ENCODE measurements at regions not wholly inside any gene's neighbourhood (a gene's known extent, or its start where the extent isn't known, plus 50 kb on each side); places are given as distances from the start of the nearest gene placed in this dataset.

GRCh38 chr7:115379321-115379720 is 457.4 kb downstream of the MDFIC start:
- no peak overlapping the region for H3K14ac ChIP-seq (ENCODE audit: low read length)
- H4K8ac ChIP-seq (ENCODE audit: low read depth, low read length), result no peak overlapping the region
- no peak for DNase-seq
- H3K4me1 ChIP-seq (ENCODE audit: control insufficient read depth in 1 of 2, insufficient read depth in 2 of 2, low read length in 2 of 2), result no peaks in the 10 kb centered on the region
- no peak overlapping the region for H3K4ac ChIP-seq (ENCODE audit: low read depth, low read length)
- H3K4me3 ChIP-seq (ENCODE audit: low read depth, low read length), result no peak overlapping the region
- no peaks in the 10 kb centered on the region for H3K79me1 ChIP-seq (ENCODE audit: low read length)
- H3K9ac ChIP-seq (ENCODE audit: low read length), result no peak overlapping the region
- no peak overlapping the region for H4K91ac ChIP-seq (ENCODE audit: low read depth, low read length)
- no peak overlapping the region for H3K23ac ChIP-seq (ENCODE audit: low read length)
- no peak overlapping the region for H2BK12ac ChIP-seq (ENCODE audit: low read length)
- no CpG with 5 or more reads among the region's 1 CpG for WGBS (ENCODE audit: extremely low coverage, insufficient coverage, insufficient read length)
- no peaks in the 10 kb centered on the region for H3K9me3 ChIP-seq (ENCODE audit: insufficient read depth, low read depth, low read length)
- H3K79me2 ChIP-seq (ENCODE audit: control insufficient read depth, insufficient read depth, low read length, poor library complexity), result no peaks in the 10 kb centered on the region
- no peak overlapping the region for H3K27ac ChIP-seq (ENCODE audit: low read depth, low read length)
- no peak overlapping the region for H2AK5ac ChIP-seq (ENCODE audit: low read length)
- no peak overlapping the region for H4K12ac ChIP-seq (ENCODE audit: low read depth, low read length)
- H2BK5ac ChIP-seq (ENCODE audit: low read depth, low read length, poor library complexity), result no peak overlapping the region
- no peaks in the 10 kb centered on the region for H3K27me3 ChIP-seq (ENCODE audit: insufficient read depth, low read length)
- no peak overlapping the region for H3K4me2 ChIP-seq (ENCODE audit: low read length)
- no peak overlapping the region for H2BK120ac ChIP-seq (ENCODE audit: insufficient read depth, low read length, poor library complexity)
- H3K18ac ChIP-seq (ENCODE audit: low read length), result no peak overlapping the region
- H3K36me3 ChIP-seq (ENCODE audit: control insufficient read depth in 1 of 2, insufficient read depth in 2 of 2, low read length in 2 of 2), result no peaks in the 10 kb centered on the region
- no peak overlapping the region for H2AFZ ChIP-seq (ENCODE audit: insufficient read depth, low read length, poor library complexity)

DNA sequence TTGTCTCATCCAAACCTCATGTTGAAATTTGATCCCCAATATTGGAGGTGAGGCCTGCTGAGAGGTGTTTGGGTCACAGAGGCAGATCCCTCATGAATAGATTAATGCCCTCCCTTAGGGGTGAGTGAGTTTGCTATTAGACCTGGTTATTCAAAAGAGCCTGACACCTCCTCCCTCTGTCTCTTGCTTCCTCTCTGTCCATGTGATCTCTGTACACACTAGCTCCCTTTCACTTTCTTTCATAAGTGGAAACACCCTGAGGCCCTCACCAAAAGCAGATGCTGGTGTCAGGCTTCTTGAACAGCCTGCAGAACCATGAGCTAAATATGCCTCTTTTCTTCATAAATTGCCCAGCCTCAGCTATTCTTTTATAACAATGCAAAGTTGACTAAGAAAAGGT is 447.1 kb downstream of the MDFIC start:
- no peak overlapping the region for H3K4ac ChIP-seq (ENCODE audit: low read depth, low read length)
- H2BK5ac ChIP-seq (ENCODE audit: low read depth, low read length, poor library complexity), result no peak overlapping the region
- no peak overlapping the region for H3K14ac ChIP-seq (ENCODE audit: low read length)
- no peak overlapping the region for H2AFZ ChIP-seq (ENCODE audit: insufficient read depth, low read length, poor library complexity)
- H3K23ac ChIP-seq (ENCODE audit: low read length), result no peak overlapping the region
- no peak overlapping the region for H4K8ac ChIP-seq (ENCODE audit: low read depth, low read length)
- no peaks in the 10 kb centered on the region for H3K79me2 ChIP-seq (ENCODE audit: control insufficient read depth, insufficient read depth, low read length, poor library complexity)
- no peak overlapping the region for H4K91ac ChIP-seq (ENCODE audit: low read depth, low read length)
- no peak overlapping the region for H2AK5ac ChIP-seq (ENCODE audit: low read length)
- no peak overlapping the region for H3K27ac ChIP-seq (ENCODE audit: low read depth, low read length)
- no peak overlapping the region for H3K18ac ChIP-seq (ENCODE audit: low read length)
- no peak overlapping the region for H3K4me2 ChIP-seq (ENCODE audit: low read length)
- H3K27me3 ChIP-seq (ENCODE audit: insufficient read depth, low read length), result no peaks in the 10 kb centered on the region
- no peak overlapping the region for H2BK12ac ChIP-seq (ENCODE audit: low read length)
- H3K9me3 ChIP-seq (ENCODE audit: insufficient read depth, low read depth, low read length), result no peaks in the 10 kb centered on the region
- no peaks in the 10 kb centered on the region for H3K36me3 ChIP-seq (ENCODE audit: control insufficient read depth in 1 of 2, insufficient read depth in 2 of 2, low read length in 2 of 2)
- H2BK120ac ChIP-seq (ENCODE audit: insufficient read depth, low read length, poor library complexity), result no peak overlapping the region
- no peak overlapping the region for H3K4me3 ChIP-seq (ENCODE audit: low read depth, low read length)
- H3K4me1 ChIP-seq (ENCODE audit: control insufficient read depth in 1 of 2, insufficient read depth in 2 of 2, low read length in 2 of 2), result peaks cover 0 to 2% of the 10 kb centered on the region in 2 experiments
- no peak overlapping the region for H4K12ac ChIP-seq (ENCODE audit: low read depth, low read length)
- H3K79me1 ChIP-seq (ENCODE audit: low read length), result no peaks in the 10 kb centered on the region
- peak in 1 of 2 donors; percentile 49 for DNase-seq
- H3K9ac ChIP-seq (ENCODE audit: low read length), result no peak overlapping the region

GRCh38 chr7:115363916-115364315 is 442.0 kb downstream of the MDFIC start:
- H3K23ac ChIP-seq (ENCODE audit: low read length), result no peak overlapping the region
- H3K27me3 ChIP-seq (ENCODE audit: insufficient read depth, low read length), result no peaks in the 10 kb centered on the region
- H4K12ac ChIP-seq (ENCODE audit: low read depth, low read length), result no peak overlapping the region
- H3K14ac ChIP-seq (ENCODE audit: low read length), result no peak overlapping the region
- H4K91ac ChIP-seq (ENCODE audit: low read depth, low read length), result no peak overlapping the region
- H2AK5ac ChIP-seq (ENCODE audit: low read length), result no peak overlapping the region
- H3K79me1 ChIP-seq (ENCODE audit: low read length), result no peaks in the 10 kb centered on the region
- no peak for DNase-seq
- no peak overlapping the region for H3K4me2 ChIP-seq (ENCODE audit: low read length)
- no peak overlapping the region for H3K4me3 ChIP-seq (ENCODE audit: low read depth, low read length)
- H2BK5ac ChIP-seq (ENCODE audit: low read depth, low read length, poor library complexity), result no peak overlapping the region
- H2AFZ ChIP-seq (ENCODE audit: insufficient read depth, low read length, poor library complexity), result no peak overlapping the region
- H4K8ac ChIP-seq (ENCODE audit: low read depth, low read length), result no peak overlapping the region
- no peak overlapping the region for H3K27ac ChIP-seq (ENCODE audit: low read depth, low read length)
- no peak overlapping the region for H3K18ac ChIP-seq (ENCODE audit: low read length)
- no peaks in the 10 kb centered on the region for H3K79me2 ChIP-seq (ENCODE audit: control insufficient read depth, insufficient read depth, low read length, poor library complexity)
- H3K4ac ChIP-seq (ENCODE audit: low read depth, low read length), result no peak overlapping the region
- H3K36me3 ChIP-seq (ENCODE audit: control insufficient read depth in 1 of 2, insufficient read depth in 2 of 2, low read length in 2 of 2), result no peaks in the 10 kb centered on the region
- H3K9ac ChIP-seq (ENCODE audit: low read length), result no peak overlapping the region
- no peak overlapping the region for H2BK12ac ChIP-seq (ENCODE audit: low read length)
- WGBS (ENCODE audit: extremely low coverage, insufficient coverage, insufficient read length), result no CpG with 5 or more reads among the region's 2 CpGs
- H2BK120ac ChIP-seq (ENCODE audit: insufficient read depth, low read length, poor library complexity), result no peak overlapping the region
- H3K4me1 ChIP-seq (ENCODE audit: control insufficient read depth in 1 of 2, insufficient read depth in 2 of 2, low read length in 2 of 2), result peaks cover 0 to under 1% of the 10 kb centered on the region in 2 experiments
- H3K9me3 ChIP-seq (ENCODE audit: insufficient read depth, low read depth, low read length), result no peaks in the 10 kb centered on the region

DNA sequence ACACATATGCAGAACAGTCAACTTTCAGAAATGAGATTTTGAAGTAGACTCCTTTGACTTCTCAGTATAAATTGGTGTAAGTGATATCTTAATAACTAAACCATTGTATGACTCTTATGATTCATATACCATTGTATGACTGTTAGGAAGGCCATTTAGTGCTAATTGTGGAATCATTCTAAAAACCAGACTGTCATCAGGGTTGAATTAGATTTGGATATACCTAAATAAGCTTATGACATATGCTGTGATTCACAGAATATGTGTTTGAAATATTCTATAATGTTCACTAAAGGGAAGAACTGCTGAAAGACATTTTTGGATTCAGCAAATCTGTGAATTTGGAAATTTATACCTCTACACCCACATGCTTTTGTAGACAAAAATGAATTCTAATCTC is 438.1 kb downstream of the MDFIC start:
- Histone ChIP-seq H3K14ac (ENCODE audit: low read length) (no peak overlapping the region), H2AFZ (ENCODE audit: insufficient read depth, low read length, poor library complexity) (no peak overlapping the region), H3K9ac (ENCODE audit: low read length) (no peak overlapping the region), H4K91ac (ENCODE audit: low read depth, low read length) (no peak overlapping the region), H3K18ac (ENCODE audit: low read length) (no peak overlapping the region), H2BK12ac (ENCODE audit: low read length) (no peak overlapping the region), H3K4me2 (ENCODE audit: low read length) (no peak overlapping the region), H3K23ac (ENCODE audit: low read length) (no peak overlapping the region), H3K4ac (ENCODE audit: low read depth, low read length) (no peak overlapping the region), H3K79me2 (ENCODE audit: control insufficient read depth, insufficient read depth, low read length, poor library complexity) (no peaks in the 10 kb centered on the region), H3K27ac (ENCODE audit: low read depth, low read length) (no peak overlapping the region), H3K27me3 (ENCODE audit: insufficient read depth, low read length) (no peaks in the 10 kb centered on the region), H3K36me3 (ENCODE audit: control insufficient read depth in 1 of 2, insufficient read depth in 2 of 2, low read length in 2 of 2) (no peaks in the 10 kb centered on the region), H3K4me3 (ENCODE audit: low read depth, low read length) (no peak overlapping the region), H2AK5ac (ENCODE audit: low read length) (no peak overlapping the region), H2BK5ac (ENCODE audit: low read depth, low read length, poor library complexity) (no peak overlapping the region), H2BK120ac (ENCODE audit: insufficient read depth, low read length, poor library complexity) (no peak overlapping the region), H4K8ac (ENCODE audit: low read depth, low read length) (no peak overlapping the region), H3K9me3 (ENCODE audit: insufficient read depth, low read depth, low read length) (no peaks in the 10 kb centered on the region), H3K4me1 (ENCODE audit: control insufficient read depth in 1 of 2, insufficient read depth in 2 of 2, low read length in 2 of 2) (no peaks in the 10 kb centered on the region), H4K12ac (ENCODE audit: low read depth, low read length) (no peak overlapping the region), H3K79me1 (ENCODE audit: low read length) (no peaks in the 10 kb centered on the region)
- no peak for DNase-seq

DNA sequence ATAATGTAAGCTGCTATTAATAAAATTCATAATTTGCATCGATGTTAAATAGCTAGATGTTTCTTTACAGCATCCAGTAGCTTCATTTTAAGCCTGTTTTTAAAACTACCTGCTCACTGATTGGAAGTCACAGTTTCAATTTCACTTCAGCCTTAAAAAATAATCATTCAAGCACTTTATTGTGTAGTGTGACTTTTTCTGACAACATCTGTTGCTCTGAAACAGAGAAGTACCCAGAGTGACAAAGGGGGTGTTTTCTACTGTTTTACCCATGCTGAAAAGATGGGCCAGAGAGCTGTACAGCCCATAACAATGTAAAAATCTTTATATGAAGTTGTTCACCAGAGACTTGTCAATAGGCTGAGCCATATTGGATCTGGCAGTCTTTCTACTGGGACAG is 437.2 kb downstream of the MDFIC start:
- WGBS (ENCODE audit: extremely low coverage, insufficient coverage, insufficient read length), result no CpG with 5 or more reads among the region's 1 CpG

More for the DNA sequence above, 437.2 kb downstream of the MDFIC start:
- Histone ChIP-seq H3K4me2 (ENCODE audit: low read length) (no peak overlapping the region), H3K4ac (ENCODE audit: low read depth, low read length) (no peak overlapping the region), H3K27me3 (ENCODE audit: insufficient read depth, low read length) (no peaks in the 10 kb centered on the region), H3K18ac (ENCODE audit: low read length) (no peak overlapping the region), H3K79me2 (ENCODE audit: control insufficient read depth, insufficient read depth, low read length, poor library complexity) (no peaks in the 10 kb centered on the region), H4K12ac (ENCODE audit: low read depth, low read length) (no peak overlapping the region), H4K91ac (ENCODE audit: low read depth, low read length) (no peak overlapping the region), H2AFZ (ENCODE audit: insufficient read depth, low read length, poor library complexity) (no peak overlapping the region), H3K36me3 (ENCODE audit: control insufficient read depth in 1 of 2, insufficient read depth in 2 of 2, low read length in 2 of 2) (no peaks in the 10 kb centered on the region), H3K4me1 (ENCODE audit: control insufficient read depth in 1 of 2, insufficient read depth in 2 of 2, low read length in 2 of 2) (no peaks in the 10 kb centered on the region), H3K9ac (ENCODE audit: low read length) (no peak overlapping the region), H3K27ac (ENCODE audit: low read depth, low read length) (no peak overlapping the region), H2BK12ac (ENCODE audit: low read length) (no peak overlapping the region), H3K14ac (ENCODE audit: low read length) (no peak overlapping the region), H3K79me1 (ENCODE audit: low read length) (no peaks in the 10 kb centered on the region), H3K23ac (ENCODE audit: low read length) (no peak overlapping the region), H4K8ac (ENCODE audit: low read depth, low read length) (no peak overlapping the region), H2BK5ac (ENCODE audit: low read depth, low read length, poor library complexity) (no peak overlapping the region), H2BK120ac (ENCODE audit: insufficient read depth, low read length, poor library complexity) (no peak overlapping the region), H3K9me3 (ENCODE audit: insufficient read depth, low read depth, low read length) (no peaks in the 10 kb centered on the region), H3K4me3 (ENCODE audit: low read depth, low read length) (no peak overlapping the region), H2AK5ac (ENCODE audit: low read length) (no peak overlapping the region)
- DNase-seq, result no peak

Data from trophoblast cell (in vitro differentiated cells and primary cell).